IMR-90 (cell line): ENCODE measurements at regions not wholly inside any gene's neighbourhood (a gene's known extent, or its start where the extent isn't known, plus 50 kb on each side); places are given as distances from the start of the nearest gene placed in this dataset.

Source experiments
- ATAC-seq: fragments of 200-7000 bp; cut with Tn5 transposase; 2 replicates; pipeline ENCODE4 v1.9.1; 2020; ENCODE audit warnings: low read depth, mild to moderate bottlenecking, moderate library complexity
- BruUV-seq: library from RNA; stranded (reverse); fragments of 400-500 nt; replicated peaks from 2 replicates; lab custom pipeline; 2021; lab: Mats Ljungman, UMichigan
- CTCF ChIA-PET: fragments of 300-600 bp; formaldehyde crosslinking; extraction: SDS; loops from one replicate; lab custom pipeline; 2021; ENCODE audit warnings: antibody characterized with exemption; lab: Yijun Ruan, JAX
- POLR2A ChIA-PET: fragments of 300-600 bp; sonication (Branson Sonifier 250); formaldehyde crosslinking; loops from one replicate; lab custom pipeline; 2022; ENCODE audit warnings: antibody characterized with exemption; ENCODE audit not compliant: unreplicated experiment; lab: Charles Lee
- DNase-seq: peaks from one replicate; pipeline ENCODE4 v3.0.0; 2013
- H2AFZ ChIP-seq: replicated peaks from 2 replicates; pipeline ENCODE3; 2013; ENCODE audit warnings: low read length, mild to moderate bottlenecking; ENCODE audit not compliant: poor library complexity
- H2AK5ac ChIP-seq: 2 replicates; pipeline ENCODE4 v1.6.1; 2013; ENCODE audit warnings: low read depth, low read length, inconsistent platforms
- H2AK9ac ChIP-seq: replicated peaks from 2 replicates; pipeline ENCODE3; 2013; ENCODE audit warnings: mild to moderate bottlenecking, low read depth, low read length, moderate library complexity; ENCODE audit not compliant: poor library complexity
- H2BK120ac ChIP-seq: 2 replicates; pipeline ENCODE4 v1.6.1; 2013; ENCODE audit warnings: low read depth, low read length, inconsistent platforms
- H2BK15ac ChIP-seq: 3 replicates; pipeline ENCODE4 v1.6.1; 2013; ENCODE audit warnings: low read depth, low read length, inconsistent platforms
- H2BK20ac ChIP-seq: 2 replicates; pipeline ENCODE4 v1.6.1; 2013; ENCODE audit warnings: low read depth, mild to moderate bottlenecking, inconsistent platforms, low read length, moderate library complexity
- H2BK5ac ChIP-seq: 2 replicates; pipeline ENCODE4 v1.6.1; 2013; ENCODE audit warnings: mild to moderate bottlenecking, low read depth, low read length, inconsistent platforms; ENCODE audit not compliant: poor library complexity, severe bottlenecking
- H3K14ac ChIP-seq: replicated peaks from 2 replicates; pipeline ENCODE4 v1.6.1; 2013; ENCODE audit warnings: low read depth, low read length, inconsistent platforms
- H3K18ac ChIP-seq: 2 replicates; pipeline ENCODE4 v1.6.1; 2013; ENCODE audit warnings: low read depth, low read length, control low read depth
- H3K23ac ChIP-seq: 2 replicates; pipeline ENCODE4 v1.6.1; 2013; ENCODE audit warnings: low read depth, low read length, inconsistent platforms
- H3K27ac ChIP-seq: 2 replicates; pipeline ENCODE4 v1.5.1; 2013; ENCODE audit warnings: mild to moderate bottlenecking, control low read depth, low read length; ENCODE audit not compliant: insufficient read depth
- H3K27me3 ChIP-seq: 2 replicates; pipeline ENCODE4 v1.6.1; 2013; ENCODE audit warnings: low read length; ENCODE audit not compliant: control insufficient read depth, insufficient read depth
- H3K36me3 ChIP-seq: 2 replicates; pipeline ENCODE4 v1.6.1; 2013; ENCODE audit warnings: low read length, mixed read lengths; ENCODE audit not compliant: control insufficient read depth, insufficient read depth
- H3K4ac ChIP-seq: 2 replicates; pipeline ENCODE4 v1.6.1; 2013; ENCODE audit warnings: low read depth, low read length, inconsistent platforms
- H3K4me1 ChIP-seq: 2 replicates; pipeline ENCODE4 v1.6.1; 2013; ENCODE audit warnings: low read length, mixed read lengths; ENCODE audit not compliant: control insufficient read depth, insufficient read depth
- H3K4me2 ChIP-seq: 2 replicates; pipeline ENCODE4 v1.6.1; 2013; ENCODE audit warnings: low read depth, mild to moderate bottlenecking, control low read depth, low read length, moderate library complexity
- H3K4me3 ChIP-seq: 2 replicates; pipeline ENCODE4 v1.5.1; 2013; ENCODE audit warnings: low read depth, mild to moderate bottlenecking, control low read depth, low read length, moderate library complexity; ENCODE audit not compliant: insufficient read depth
- H3K56ac ChIP-seq: 2 replicates; pipeline ENCODE4 v1.6.1; 2013; ENCODE audit warnings: low read length, inconsistent platforms; ENCODE audit not compliant: insufficient read depth; ENCODE audit errors: extremely low read depth
- H3K79me1 ChIP-seq, 2 experiments: 2 replicates each; pipeline ENCODE4 v1.6.1; 2013; ENCODE audit warnings: low read length in 2 of 2, inconsistent platforms in 1 of 2, low read depth in 1 of 2
- H3K9ac ChIP-seq: 2 replicates; pipeline ENCODE4 v1.6.1; 2013; ENCODE audit warnings: low read depth, low read length, control low read depth
- H3K9me1 ChIP-seq: 2 replicates; pipeline ENCODE4 v1.6.1; 2013; ENCODE audit warnings: low read length, inconsistent platforms; ENCODE audit not compliant: insufficient read depth
- H3K9me3 ChIP-seq: 2 replicates; pipeline ENCODE4 v1.6.1; 2013; ENCODE audit warnings: low read length; ENCODE audit not compliant: control insufficient read depth, insufficient read depth
- H4K20me1 ChIP-seq: 2 replicates; pipeline ENCODE4 v1.6.1; 2013; ENCODE audit warnings: low read length, inconsistent platforms; ENCODE audit not compliant: insufficient read depth
- H4K5ac ChIP-seq: 2 replicates; pipeline ENCODE4 v1.6.1; 2013; ENCODE audit warnings: mild to moderate bottlenecking, low read depth, low read length, control low read depth
- H4K8ac ChIP-seq, 2 experiments: 2 replicates each; pipeline ENCODE4 v1.6.1; 2013; ENCODE audit warnings: low read depth in 2 of 2, low read length in 2 of 2, control low read depth in 1 of 2, inconsistent platforms in 1 of 2
- H4K91ac ChIP-seq: 2 replicates; pipeline ENCODE4 v1.6.1; 2013; ENCODE audit warnings: low read depth, low read length, inconsistent platforms; ENCODE audit not compliant: insufficient read depth
- BHLHE40 ChIP-seq: fragments of 150-350 bp; IDR thresholded peaks from 2 replicates; pipeline ENCODE4 v1.6.1; 2016; ENCODE audit warnings: mild to moderate bottlenecking, low read depth, low read length
- CEBPB ChIP-seq: IDR thresholded peaks from 2 replicates; pipeline ENCODE4 v1.6.1; 2012; ENCODE audit warnings: low read depth, low read length, improper control_type of control experiment
- CHD1 ChIP-seq: IDR thresholded peaks from 2 replicates; pipeline ENCODE4 v1.6.1; 2012; ENCODE audit warnings: low read depth, low read length, improper control_type of control experiment
- FOS ChIP-seq: fragments of 150-350 bp; IDR thresholded peaks from 2 replicates; pipeline ENCODE4 v1.6.1; 2016; ENCODE audit warnings: low read depth, low read length
- MAFK ChIP-seq: IDR thresholded peaks from 2 replicates; pipeline ENCODE4 v1.6.1; 2012; ENCODE audit warnings: low read depth, low read length, improper control_type of control experiment
- MAZ ChIP-seq: IDR thresholded peaks from 2 replicates; pipeline ENCODE4 v1.6.1; 2012; ENCODE audit warnings: low read depth, mild to moderate bottlenecking, low read length, improper control_type of control experiment, moderate library complexity, borderline replicate concordance
- MXI1 ChIP-seq: IDR thresholded peaks from 2 replicates; pipeline ENCODE4 v1.6.1; 2012; ENCODE audit warnings: low read depth, mild to moderate bottlenecking, low read length, moderate library complexity, borderline replicate concordance
- NFE2L2 ChIP-seq: fragments of 150-350 bp; IDR thresholded peaks from 2 replicates; pipeline ENCODE4 v1.6.1; 2016; ENCODE audit warnings: low read depth, mild to moderate bottlenecking, low read length
- POLR2A ChIP-seq: IDR thresholded peaks from 2 replicates; pipeline ENCODE4 v1.6.1; 2012; ENCODE audit warnings: mild to moderate bottlenecking, low read depth, low read length
- RAD21 ChIP-seq: IDR thresholded peaks from 2 replicates; pipeline ENCODE4 v1.6.1; 2012; ENCODE audit warnings: low read length, improper control_type of control experiment
- RCOR1 ChIP-seq: IDR thresholded peaks from 2 replicates; pipeline ENCODE4 v1.6.1; 2012; ENCODE audit warnings: mild to moderate bottlenecking, low read length, improper control_type of control experiment; ENCODE audit not compliant: insufficient replicate concordance
- RFX5 ChIP-seq: IDR thresholded peaks from 2 replicates; pipeline ENCODE4 v1.8.0; 2012; ENCODE audit warnings: low read depth, mild to moderate bottlenecking, low read length, moderate library complexity
- SMC3 ChIP-seq: fragments of 150-350 bp; IDR thresholded peaks from 2 replicates; pipeline ENCODE4 v1.6.1; 2016; ENCODE audit warnings: low read depth, mild to moderate bottlenecking, antibody characterized with exemption, low read length, moderate library complexity
- WGBS, 2 experiments: methylation state at CpG; one replicate each; pipeline versions ENCODE4 v1.1.5 to v1.1.7; 2013; ENCODE audit warnings: missing lambda C conversion rate in 2 of 2; ENCODE audit not compliant: insufficient read length in 1 of 2; ENCODE audit errors: extremely low coverage in 2 of 2; 5-methylcytosine and 5-hydroxymethylcytosine counted together
- dilution Hi-C: fragments of 300-500 bp; cut with HindIII; formaldehyde crosslinking; loops from one replicate; pipeline ENCODE4 v1.14.3; 2018; ENCODE audit warnings: low sequenced_read_pairs; ENCODE audit not compliant: unreplicated experiment
- in situ Hi-C: fragments of 300-500 bp; cut with MboI; formaldehyde crosslinking; loops from 3 replicates; pipeline ENCODE4 v1.14.3; 2019; ENCODE audit warnings: low sequenced_read_pairs, inconsistent platforms, mixed read lengths
- intact Hi-C: fragments of 100-400 bp; cut with micrococcal nuclease; formaldehyde crosslinking; loops from 2 replicates; pipeline ENCODE4 v1.10.0; 2022
- TF ChIP-seq, protein P1 (sequence below): fragments of 150-350 bp; IDR thresholded peaks from 2 replicates; pipeline ENCODE4 v1.6.1; 2017; ENCODE audit warnings: mild to moderate bottlenecking, antibody characterized with exemption, low read length, low read depth
- TF ChIP-seq, protein P2 (sequence below): fragments of 150-350 bp; IDR thresholded peaks from 2 replicates; pipeline ENCODE4 v1.6.1; 2016; ENCODE audit warnings: low read depth, mild to moderate bottlenecking, low read length, moderate library complexity, borderline replicate concordance
- TF ChIP-seq, protein P3 (sequence below): conservative IDR thresholded peaks from 2 replicates; pipeline ENCODE4 v1.5.1; 2012; ENCODE audit warnings: mild to moderate bottlenecking, low read depth, low read length, improper control_type of control experiment

DNA sequence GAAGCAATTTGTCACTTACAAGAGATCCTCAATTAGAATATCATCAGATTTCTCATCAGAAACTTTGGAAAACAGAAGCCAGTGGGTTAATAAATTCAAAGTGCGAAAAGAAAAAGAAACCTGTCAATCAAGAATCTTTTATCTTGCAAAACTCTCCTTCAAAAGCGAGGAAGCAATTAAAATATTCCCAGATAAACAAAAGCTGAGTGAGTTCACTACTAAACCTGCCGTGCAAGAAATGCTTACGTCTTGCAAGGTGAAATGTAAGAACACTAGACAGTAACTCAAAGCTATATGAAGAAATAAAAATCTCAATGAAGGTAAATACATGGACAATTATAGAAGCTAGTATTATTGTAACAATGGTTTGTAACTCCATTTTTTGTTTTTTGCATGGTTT, 62.8 kb upstream of the IL33 start:
- Histone ChIP-seq H2BK20ac (no peak overlapping the region), H3K9me1 (no peaks in the 10 kb centered on the region), H2BK5ac (no peak overlapping the region), H3K18ac (no peak overlapping the region), H3K79me1 (no peaks in the 10 kb centered on the region), H2AFZ (no peak overlapping the region), H3K4me1 (no peaks in the 10 kb centered on the region), H2BK15ac (no peak overlapping the region), H3K14ac (no peak overlapping the region), H2AK9ac (no peak overlapping the region), H3K4me2 (no peak overlapping the region), H3K9me3 (no peaks in the 10 kb centered on the region), H3K36me3 (no peaks in the 10 kb centered on the region), H3K27me3 (no peaks in the 10 kb centered on the region), H4K20me1 (no peaks in the 10 kb centered on the region), H3K27ac (no peak overlapping the region), H3K4ac (no peak overlapping the region), H4K5ac (no peak overlapping the region), H3K23ac (no peak overlapping the region), H4K91ac (no peak overlapping the region), H2AK5ac (no peak overlapping the region), H3K9ac (no peak overlapping the region), H3K56ac (no peak overlapping the region), H3K4me3 (no peak overlapping the region), H2BK120ac (no peak overlapping the region), H4K8ac (no peak overlapping the region)
- TF ChIP-seq POLR2A (no peak), BHLHE40 (no peak), RCOR1 (no peak), SMC3 (no peak), FOS (no peak), MXI1 (no peak), MAZ (no peak), RFX5 (no peak), RAD21 (no peak), NFE2L2 (no peak), CHD1 (no peak), MAFK (no peak), CEBPB (no peak)
- TF ChIP-seq, protein P1, sequence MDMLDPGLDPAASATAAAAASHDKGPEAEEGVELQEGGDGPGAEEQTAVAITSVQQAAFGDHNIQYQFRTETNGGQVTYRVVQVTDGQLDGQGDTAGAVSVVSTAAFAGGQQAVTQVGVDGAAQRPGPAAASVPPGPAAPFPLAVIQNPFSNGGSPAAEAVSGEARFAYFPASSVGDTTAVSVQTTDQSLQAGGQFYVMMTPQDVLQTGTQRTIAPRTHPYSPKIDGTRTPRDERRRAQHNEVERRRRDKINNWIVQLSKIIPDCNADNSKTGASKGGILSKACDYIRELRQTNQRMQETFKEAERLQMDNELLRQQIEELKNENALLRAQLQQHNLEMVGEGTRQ = no peak
- TF ChIP-seq, protein P2, sequence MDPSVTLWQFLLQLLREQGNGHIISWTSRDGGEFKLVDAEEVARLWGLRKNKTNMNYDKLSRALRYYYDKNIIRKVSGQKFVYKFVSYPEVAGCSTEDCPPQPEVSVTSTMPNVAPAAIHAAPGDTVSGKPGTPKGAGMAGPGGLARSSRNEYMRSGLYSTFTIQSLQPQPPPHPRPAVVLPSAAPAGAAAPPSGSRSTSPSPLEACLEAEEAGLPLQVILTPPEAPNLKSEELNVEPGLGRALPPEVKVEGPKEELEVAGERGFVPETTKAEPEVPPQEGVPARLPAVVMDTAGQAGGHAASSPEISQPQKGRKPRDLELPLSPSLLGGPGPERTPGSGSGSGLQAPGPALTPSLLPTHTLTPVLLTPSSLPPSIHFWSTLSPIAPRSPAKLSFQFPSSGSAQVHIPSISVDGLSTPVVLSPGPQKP = no peak
- TF ChIP-seq, protein P3, sequence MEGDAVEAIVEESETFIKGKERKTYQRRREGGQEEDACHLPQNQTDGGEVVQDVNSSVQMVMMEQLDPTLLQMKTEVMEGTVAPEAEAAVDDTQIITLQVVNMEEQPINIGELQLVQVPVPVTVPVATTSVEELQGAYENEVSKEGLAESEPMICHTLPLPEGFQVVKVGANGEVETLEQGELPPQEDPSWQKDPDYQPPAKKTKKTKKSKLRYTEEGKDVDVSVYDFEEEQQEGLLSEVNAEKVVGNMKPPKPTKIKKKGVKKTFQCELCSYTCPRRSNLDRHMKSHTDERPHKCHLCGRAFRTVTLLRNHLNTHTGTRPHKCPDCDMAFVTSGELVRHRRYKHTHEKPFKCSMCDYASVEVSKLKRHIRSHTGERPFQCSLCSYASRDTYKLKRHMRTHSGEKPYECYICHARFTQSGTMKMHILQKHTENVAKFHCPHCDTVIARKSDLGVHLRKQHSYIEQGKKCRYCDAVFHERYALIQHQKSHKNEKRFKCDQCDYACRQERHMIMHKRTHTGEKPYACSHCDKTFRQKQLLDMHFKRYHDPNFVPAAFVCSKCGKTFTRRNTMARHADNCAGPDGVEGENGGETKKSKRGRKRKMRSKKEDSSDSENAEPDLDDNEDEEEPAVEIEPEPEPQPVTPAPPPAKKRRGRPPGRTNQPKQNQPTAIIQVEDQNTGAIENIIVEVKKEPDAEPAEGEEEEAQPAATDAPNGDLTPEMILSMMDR = no peak
- WGBS, 2 experiments = no CpG with 5 or more reads among the region's 4 CpGs
- DNase-seq = no peak
- dilution Hi-C loops (no loop called here), intact Hi-C loops (no loop called here), in situ Hi-C loops (no loop called here)
- ChIA-PET POLR2A (no interaction called here), CTCF (no interaction called here)
- no TSS peak for BruUV-seq
- no peak for ATAC-seq
